DLD1 (cell line): ENCODE measurements at regions not wholly inside any gene's neighbourhood (a gene's known extent, or its start where the extent isn't known, plus 50 kb on each side); places are given as distances from the start of the nearest gene placed in this dataset.

ENCODE experiments used
- in situ Hi-C: cut with HindIII; loops from 2 replicates; pipeline ENCODE4 v1.10.0; 2017; ENCODE audit warnings: low sequenced_read_pairs

- in situ Hi-C loops: no loop called here
These were observed 816.4 kb upstream of the AGA start for GRCh38 chr4:178258603-178259002.

GRCh38 chr4:178259566-178259965 is 817.3 kb upstream of the AGA start:
- in situ Hi-C loops: no loop called here

GRCh38 chr4:178264001-178264400 is 821.8 kb upstream of the AGA start:
- in situ Hi-C loops: no loop called here

- in situ Hi-C loops: no loop called here
These were observed 829.1 kb upstream of the AGA start for GRCh38 chr4:178271386-178271785.

GRCh38 chr4:178273168-178273567 is 830.9 kb upstream of the AGA start:
- in situ Hi-C loops: no loop called here

- in situ Hi-C loops: no loop called here
These were observed 833.6 kb upstream of the AGA start for GRCh38 chr4:178275671-178276360.

- in situ Hi-C loops: no loop called here
These were observed 838.1 kb upstream of the AGA start for GRCh38 chr4:178280362-178280761.

- in situ Hi-C loops: no loop called here
These were observed 846.2 kb upstream of the AGA start for GRCh38 chr4:178288462-178288861.

GRCh38 chr4:178293601-178294000 is 851.4 kb upstream of the AGA start:
- in situ Hi-C loops: no loop called here

GRCh38 chr4:178296669-178297068 is 854.4 kb upstream of the AGA start:
- in situ Hi-C loops: no loop called here

GRCh38 chr4:178306565-178306964 is 864.3 kb upstream of the AGA start:
- in situ Hi-C loops: no loop called here

GRCh38 chr4:178309890-178310289 is 867.7 kb upstream of the AGA start:
- in situ Hi-C loops: no loop called here

- in situ Hi-C loops: no loop called here
These were observed 869.8 kb upstream of the AGA start for GRCh38 chr4:178311997-178312396.

GRCh38 chr4:178314287-178314686 is 872.0 kb upstream of the AGA start:
- in situ Hi-C loops: no loop called here

GRCh38 chr4:178316211-178316610 is 874.0 kb upstream of the AGA start:
- in situ Hi-C loops: no loop called here

GRCh38 chr4:178320003-178320402 is 877.8 kb upstream of the AGA start:
- in situ Hi-C loops: no loop called here

- in situ Hi-C loops: no loop called here
These were observed 880.4 kb upstream of the AGA start for GRCh38 chr4:178322524-178323183.

GRCh38 chr4:178329226-178329872 is 887.1 kb upstream of the AGA start:
- in situ Hi-C loops: no loop called here

GRCh38 chr4:178333355-178333754 is 891.1 kb upstream of the AGA start:
- in situ Hi-C loops: no loop called here

GRCh38 chr4:178339769-178340168 is 897.5 kb upstream of the AGA start:
- in situ Hi-C loops: no loop called here

GRCh38 chr4:178340468-178340867 is 898.2 kb upstream of the AGA start:
- in situ Hi-C loops: no loop called here

GRCh38 chr4:178344096-178344495 is 901.9 kb upstream of the AGA start:
- in situ Hi-C loops: no loop called here
